ENCODE measurements at regions not wholly inside any gene's neighbourhood (a gene's known extent, or its start where the extent isn't known, plus 50 kb on each side); places are given as distances from the start of the nearest gene placed in this dataset.

- no peak for TF ChIP-seq REST (IDR thresholded peaks at IDR 0.05; ENCODE audit: insufficient replicate concordance, low read depth)
- TF ChIP-seq CTCF (IDR thresholded peaks at IDR 0.05; ENCODE audit: insufficient read depth, low read length), result no peak
- TF ChIP-seq SPI1 (IDR thresholded peaks at IDR 0.05; ENCODE audit: borderline replicate concordance, low read depth), result no peak
- no peak for TF ChIP-seq GABPA (IDR thresholded peaks at IDR 0.05; ENCODE audit: low read depth)
- TF ChIP-seq POLR2AphosphoS5 (IDR thresholded peaks at IDR 0.05; ENCODE audit: low read depth), result no peak
- no peak overlapping the region for H3K4me3 ChIP-seq (replicated peaks; ENCODE audit: insufficient read depth, low read length)
- H3K27me3 ChIP-seq (ENCODE audit: insufficient read depth, poor library complexity, severe bottlenecking), result no peaks in the 10 kb centered on the region
- no peak for DNase-seq (ENCODE audit: low read depth in 1 of 2, low spot score in 1 of 2)
- no peak overlapping the region for H3K27ac ChIP-seq (replicated peaks)
These were observed 89.0 kb downstream of the MAFB start for GRCh38 chr20:40599987-40600386.

- no peak for TF ChIP-seq REST (IDR thresholded peaks at IDR 0.05; ENCODE audit: insufficient replicate concordance, low read depth)
- TF ChIP-seq CTCF (IDR thresholded peaks at IDR 0.05; ENCODE audit: insufficient read depth, low read length), result no peak
- TF ChIP-seq POLR2AphosphoS5 (IDR thresholded peaks at IDR 0.05; ENCODE audit: low read depth), result no peak
- no peak for TF ChIP-seq SPI1 (IDR thresholded peaks at IDR 0.05; ENCODE audit: borderline replicate concordance, low read depth)
- Histone ChIP-seq H3K27me3 (ENCODE audit: insufficient read depth, poor library complexity, severe bottlenecking) (peaks cover 2% of the 10 kb centered on the region), H3K27ac (replicated peaks) (no peak overlapping the region), H3K4me3 (replicated peaks; ENCODE audit: insufficient read depth, low read length) (no peak overlapping the region)
- no peak for DNase-seq (ENCODE audit: low read depth in 1 of 2, low spot score in 1 of 2)
These were observed 96.1 kb downstream of the MAFB start for GRCh38 chr20:40592941-40593340.

- no peak for DNase-seq (ENCODE audit: low read depth in 1 of 2, low spot score in 1 of 2)
- no peak overlapping the region for H3K27ac ChIP-seq (replicated peaks)
- TF ChIP-seq GABPA (IDR thresholded peaks at IDR 0.05; ENCODE audit: low read depth), result no peak
- TF ChIP-seq CTCF (IDR thresholded peaks at IDR 0.05; ENCODE audit: insufficient read depth, low read length), result no peak
- TF ChIP-seq POLR2AphosphoS5 (IDR thresholded peaks at IDR 0.05; ENCODE audit: low read depth), result no peak
- no peak for TF ChIP-seq SPI1 (IDR thresholded peaks at IDR 0.05; ENCODE audit: borderline replicate concordance, low read depth)
- TF ChIP-seq REST (IDR thresholded peaks at IDR 0.05; ENCODE audit: insufficient replicate concordance, low read depth), result no peak
- H3K27me3 ChIP-seq (ENCODE audit: insufficient read depth, poor library complexity, severe bottlenecking), result peaks cover 2% of the 10 kb centered on the region
- no peak overlapping the region for H3K4me3 ChIP-seq (replicated peaks; ENCODE audit: insufficient read depth, low read length)
These were observed 97.5 kb downstream of the MAFB start for GRCh38 chr20:40591536-40591935.
